ENCODE measurements at regions not wholly inside any gene's neighbourhood (a gene's known extent, or its start where the extent isn't known, plus 50 kb on each side); places are given as distances from the start of the nearest gene placed in this dataset.

DNA sequence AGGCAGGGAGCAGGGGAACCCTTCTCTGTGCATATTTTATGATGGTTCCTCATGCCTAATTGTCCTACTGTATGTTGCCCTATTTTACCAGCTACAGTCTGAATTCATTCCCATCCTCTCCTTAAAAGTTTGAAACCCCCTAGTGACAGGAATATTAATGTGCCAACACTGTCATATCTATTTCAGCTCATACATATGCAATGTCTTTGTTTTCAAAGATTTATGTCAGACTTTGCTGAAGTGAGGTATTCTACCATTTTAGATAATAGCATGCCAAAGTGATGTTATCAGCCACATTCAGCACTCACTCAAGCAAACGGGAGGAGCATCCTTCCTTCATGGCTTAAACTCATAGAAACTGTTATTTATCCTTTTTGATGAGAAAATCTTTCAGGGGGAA is 696.5 kb downstream of the NR2F1-AS1 start:
- Histone ChIP-seq H3K9me3 (ENCODE audit: control insufficient read depth, low read length) (peaks cover 2% of the 10 kb centered on the region), H3K4me1 (ENCODE audit: control insufficient read depth in 1 of 2, insufficient read depth in 2 of 2, low read length in 2 of 2) (no peaks in the 10 kb centered on the region), H3K4me3 (ENCODE audit: low read length in 2 of 2) (no peak overlapping the region), H3K36me3 (ENCODE audit: control insufficient read depth in 1 of 2, insufficient read depth in 2 of 2, low read length in 1 of 2) (no peaks in the 10 kb centered on the region), H3K27ac (ENCODE audit: low read depth in 1 of 2, low read length in 2 of 2) (no peak overlapping the region), H3K27me3 (ENCODE audit: control insufficient read depth in 1 of 2, insufficient read depth in 2 of 2, low read length in 1 of 2) (peaks cover 0 to 1% of the 10 kb centered on the region in 2 donors)
- intact Hi-C loops (cut with DNase I): no loop called here
- ATAC-seq (ENCODE audit: low FRiP score): no peak
- 28 to 40% methylated on average over 1 of the region's 1 CpG for WGBS, 2 donors
- DNase-seq: no peak

DNA sequence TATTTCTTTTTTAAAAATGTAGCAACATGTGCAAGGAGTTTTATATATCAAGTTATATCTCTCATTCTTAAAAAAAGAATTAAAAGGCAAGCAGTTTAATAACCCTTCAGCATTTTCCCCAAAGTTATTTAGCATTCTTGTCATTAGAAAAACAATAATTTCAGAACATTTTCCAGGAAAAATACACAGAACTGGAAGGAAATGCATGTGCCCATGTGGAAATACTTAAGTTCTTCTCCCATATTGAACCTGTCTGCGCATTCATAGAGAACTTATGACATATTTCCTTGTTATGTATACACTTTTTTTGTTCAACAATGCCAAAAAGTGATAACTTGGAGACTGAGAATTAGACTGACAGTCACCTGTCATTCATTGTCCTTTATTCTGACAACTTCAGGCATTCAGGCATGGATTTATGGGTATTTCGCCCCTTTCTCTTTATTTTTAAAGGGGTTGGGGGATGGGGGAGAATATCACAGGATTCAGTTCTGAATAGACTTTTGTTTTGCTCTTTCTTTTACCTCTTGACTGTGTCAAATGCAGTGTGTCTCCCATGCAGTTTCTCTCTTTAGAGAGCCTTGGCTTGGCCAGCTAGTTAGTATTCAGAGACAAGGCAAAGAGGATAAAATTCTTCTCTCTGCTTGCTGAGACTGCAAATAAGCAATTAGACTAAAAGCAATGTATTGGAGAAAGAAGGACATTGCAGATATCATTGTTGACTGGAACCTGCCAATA is 701.0 kb downstream of the NR2F1-AS1 start:
- no peak overlapping the region for H3K27ac ChIP-seq (ENCODE audit: low read depth in 1 of 2, low read length in 2 of 2)
- H3K4me1 ChIP-seq (ENCODE audit: control insufficient read depth in 1 of 2, insufficient read depth in 2 of 2, low read length in 2 of 2): no peaks in the 10 kb centered on the region
- no peak overlapping the region for H3K4me3 ChIP-seq (ENCODE audit: low read length in 2 of 2)
- no peaks in the 10 kb centered on the region for H3K27me3 ChIP-seq (ENCODE audit: control insufficient read depth in 1 of 2, insufficient read depth in 2 of 2, low read length in 1 of 2)
- DNase-seq (no peak), ATAC-seq (ENCODE audit: low FRiP score) (no peak)
- whole genome bisulfite sequencing, 2 donors: 84 to 89% methylated on average over 2 of the region's 2 CpGs
- no peaks in the 10 kb centered on the region for H3K36me3 ChIP-seq (ENCODE audit: control insufficient read depth in 1 of 2, insufficient read depth in 2 of 2, low read length in 1 of 2)
- intact Hi-C loops (cut with DNase I): no loop called here
- peaks cover 9% of the 10 kb centered on the region for H3K9me3 ChIP-seq (ENCODE audit: control insufficient read depth, low read length)

DNA sequence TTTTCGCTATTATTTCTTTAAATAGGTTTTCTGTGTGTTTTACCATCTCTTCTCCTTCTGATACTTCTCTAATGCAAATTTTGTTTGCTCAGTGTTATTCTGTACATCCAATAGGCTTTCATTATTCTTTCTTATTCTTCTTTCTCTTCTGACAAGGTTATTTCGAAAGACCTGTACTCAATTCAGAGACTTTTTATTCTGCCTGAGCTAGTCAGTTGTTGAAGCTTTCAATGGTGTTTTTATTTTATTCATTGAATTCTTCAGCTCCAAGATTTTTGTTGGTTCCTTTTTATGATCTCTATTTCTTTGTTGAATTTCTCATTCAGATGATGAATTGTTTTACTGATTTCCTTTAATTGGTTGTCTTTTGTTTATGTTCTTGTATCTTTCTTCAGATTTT is 706.2 kb downstream of the NR2F1-AS1 start:
- no peak overlapping the region for H3K4me3 ChIP-seq (ENCODE audit: low read length in 2 of 2)
- no peak for ATAC-seq (ENCODE audit: low FRiP score)
- no peaks in the 10 kb centered on the region for H3K4me1 ChIP-seq (ENCODE audit: control insufficient read depth in 1 of 2, insufficient read depth in 2 of 2, low read length in 2 of 2)
- H3K36me3 ChIP-seq (ENCODE audit: control insufficient read depth in 1 of 2, insufficient read depth in 2 of 2, low read length in 1 of 2): no peaks in the 10 kb centered on the region
- no peak for DNase-seq
- peaks cover 11% of the 10 kb centered on the region for H3K9me3 ChIP-seq (ENCODE audit: control insufficient read depth, low read length)
- intact Hi-C loops (cut with DNase I): no loop called here
- 93 to 98% methylated on average over 2 of the region's 2 CpGs for WGBS, 2 donors
- H3K27ac ChIP-seq (ENCODE audit: low read depth in 1 of 2, low read length in 2 of 2): no peak overlapping the region
- H3K27me3 ChIP-seq (ENCODE audit: control insufficient read depth in 1 of 2, insufficient read depth in 2 of 2, low read length in 1 of 2): no peaks in the 10 kb centered on the region

DNA sequence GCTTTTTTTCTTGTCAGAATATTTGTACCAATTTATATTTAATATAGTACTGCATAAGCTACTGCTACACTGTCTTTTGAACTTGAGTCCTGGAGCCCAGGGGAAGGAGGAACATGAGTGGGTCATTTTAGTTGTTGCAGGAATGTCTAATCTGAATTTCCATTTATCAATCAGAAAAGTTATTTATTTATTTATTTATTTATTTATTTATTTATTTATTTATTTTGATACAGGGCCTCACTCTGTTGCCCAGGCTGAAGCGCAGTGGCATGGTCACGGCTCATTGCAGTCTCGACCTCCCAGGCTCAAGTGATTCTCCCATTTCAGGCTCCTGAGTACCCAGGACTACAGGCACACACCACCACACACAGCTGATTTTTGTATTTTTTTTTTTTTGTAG is 712.6 kb downstream of the NR2F1-AS1 start:
- WGBS, 2 donors: 89 to 93% methylated on average over 3 of the region's 3 CpGs
- DNase-seq: no peak
- ATAC-seq (ENCODE audit: low FRiP score): no peak

DNA sequence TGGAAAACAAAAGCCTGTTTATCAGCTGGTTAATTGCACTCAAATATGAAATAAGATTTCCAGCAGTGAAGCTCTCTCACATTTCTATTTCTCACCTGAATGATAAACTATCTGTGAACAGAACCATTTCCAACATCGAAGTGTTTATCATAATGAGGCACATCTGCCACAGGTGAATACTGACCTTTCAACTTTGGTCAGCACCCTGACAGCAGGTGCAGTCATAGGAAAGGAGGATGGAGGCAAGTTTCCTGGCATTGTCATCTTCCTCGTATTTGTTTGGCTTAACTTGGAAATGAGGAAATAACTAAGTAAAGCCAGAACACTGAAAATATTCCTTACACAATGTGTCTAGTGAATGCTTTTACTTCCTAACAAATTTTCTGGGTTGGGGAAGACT is 716.4 kb downstream of the NR2F1-AS1 start:
- H3K27ac ChIP-seq (ENCODE audit: low read depth in 1 of 2, low read length in 2 of 2): no peak overlapping the region
- no peaks in the 10 kb centered on the region for H3K4me1 ChIP-seq (ENCODE audit: control insufficient read depth in 1 of 2, insufficient read depth in 2 of 2, low read length in 2 of 2)
- no peak for DNase-seq
- 65 to 66% methylated on average over 2 of the region's 2 CpGs for WGBS, 2 donors
- peaks cover 2% of the 10 kb centered on the region for H3K9me3 ChIP-seq (ENCODE audit: control insufficient read depth, low read length)
- H3K27me3 ChIP-seq (ENCODE audit: control insufficient read depth in 1 of 2, insufficient read depth in 2 of 2, low read length in 1 of 2): no peaks in the 10 kb centered on the region
- no peak overlapping the region for H3K4me3 ChIP-seq (ENCODE audit: low read length in 2 of 2)
- intact Hi-C loops (cut with DNase I): no loop called here
- ATAC-seq (ENCODE audit: low FRiP score): no peak
- no peaks in the 10 kb centered on the region for H3K36me3 ChIP-seq (ENCODE audit: control insufficient read depth in 1 of 2, insufficient read depth in 2 of 2, low read length in 1 of 2)

More for the DNA sequence above, 712.6 kb downstream of the NR2F1-AS1 start:
- no peak overlapping the region for H3K4me3 ChIP-seq (ENCODE audit: low read length in 2 of 2)
- intact Hi-C loops (cut with DNase I): no loop called here
- H3K4me1 ChIP-seq (ENCODE audit: control insufficient read depth in 1 of 2, insufficient read depth in 2 of 2, low read length in 2 of 2): no peaks in the 10 kb centered on the region
- no peaks in the 10 kb centered on the region for H3K36me3 ChIP-seq (ENCODE audit: control insufficient read depth in 1 of 2, insufficient read depth in 2 of 2, low read length in 1 of 2)
- H3K27ac ChIP-seq (ENCODE audit: low read depth in 1 of 2, low read length in 2 of 2): no peak overlapping the region
- no peaks in the 10 kb centered on the region for H3K27me3 ChIP-seq (ENCODE audit: control insufficient read depth in 1 of 2, insufficient read depth in 2 of 2, low read length in 1 of 2)
- H3K9me3 ChIP-seq (ENCODE audit: control insufficient read depth, low read length): peaks cover 4% of the 10 kb centered on the region

- DNase-seq (no peak), ATAC-seq (ENCODE audit: low FRiP score) (no peak)
- Histone ChIP-seq H3K9me3 (ENCODE audit: control insufficient read depth, low read length) (peaks cover 2% of the 10 kb centered on the region), H3K27ac (ENCODE audit: low read depth in 1 of 2, low read length in 2 of 2) (no peak overlapping the region), H3K4me1 (ENCODE audit: control insufficient read depth in 1 of 2, insufficient read depth in 2 of 2, low read length in 2 of 2) (no peaks in the 10 kb centered on the region), H3K36me3 (ENCODE audit: control insufficient read depth in 1 of 2, insufficient read depth in 2 of 2, low read length in 1 of 2) (no peaks in the 10 kb centered on the region), H3K4me3 (ENCODE audit: low read length in 2 of 2) (no peak overlapping the region), H3K27me3 (ENCODE audit: control insufficient read depth in 1 of 2, insufficient read depth in 2 of 2, low read length in 1 of 2) (no peaks in the 10 kb centered on the region)
- WGBS, 2 donors: 61 to 70% methylated on average over 2 of the region's 2 CpGs
- intact Hi-C loops (cut with DNase I): no loop called here
Observed at GRCh38 chr5:92863666-92864065, 717.4 kb downstream of the NR2F1-AS1 start.

DNA sequence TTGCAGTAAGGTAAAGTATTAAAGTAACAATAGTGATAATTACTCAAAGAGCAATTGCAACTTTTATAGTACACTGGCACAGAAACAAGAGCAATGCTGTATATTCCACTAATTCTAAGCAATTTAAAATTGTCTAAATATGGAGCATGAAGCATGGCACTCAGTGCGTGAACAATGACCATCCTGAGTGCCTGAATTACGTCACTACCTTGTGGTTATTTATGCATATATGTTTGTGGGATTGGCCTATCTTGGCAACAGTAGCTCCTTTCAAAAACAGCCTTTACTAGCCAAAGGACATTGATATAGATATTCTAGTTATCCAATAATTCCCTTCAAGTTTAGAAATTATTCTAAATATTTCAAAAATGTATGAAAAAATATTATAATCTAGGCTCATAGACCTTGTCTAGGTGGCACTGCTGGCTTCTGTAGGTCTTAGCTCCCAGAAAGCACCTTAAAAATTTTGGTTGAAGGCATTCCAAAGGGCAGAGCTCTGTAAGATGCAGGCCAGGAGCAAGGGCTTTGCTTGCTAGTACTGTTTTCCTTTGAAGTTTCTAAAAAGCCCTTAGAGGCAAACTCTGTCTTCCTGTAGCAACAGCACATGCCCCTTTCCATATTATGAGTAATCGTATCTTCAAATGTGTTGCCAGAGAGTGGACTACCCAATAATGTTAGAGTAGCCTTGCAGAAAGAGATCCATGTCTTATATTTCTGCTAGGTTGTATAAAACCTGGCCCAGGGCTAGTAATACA is 719.3 kb downstream of the NR2F1-AS1 start:
- Histone ChIP-seq H3K9me3 (ENCODE audit: control insufficient read depth, low read length) (peaks cover 2% of the 10 kb centered on the region), H3K36me3 (ENCODE audit: control insufficient read depth in 1 of 2, insufficient read depth in 2 of 2, low read length in 1 of 2) (no peaks in the 10 kb centered on the region), H3K4me3 (ENCODE audit: low read length in 2 of 2) (no peak overlapping the region), H3K4me1 (ENCODE audit: control insufficient read depth in 1 of 2, insufficient read depth in 2 of 2, low read length in 2 of 2) (no peaks in the 10 kb centered on the region), H3K27ac (ENCODE audit: low read depth in 1 of 2, low read length in 2 of 2) (no peak overlapping the region), H3K27me3 (ENCODE audit: control insufficient read depth in 1 of 2, insufficient read depth in 2 of 2, low read length in 1 of 2) (no peaks in the 10 kb centered on the region)
- WGBS, 2 donors: 68 to 72% methylated on average over 3 of the region's 3 CpGs
- ATAC-seq (ENCODE audit: low FRiP score) (no peak), DNase-seq (no peak)
- intact Hi-C loops (cut with DNase I): no loop called here

DNA sequence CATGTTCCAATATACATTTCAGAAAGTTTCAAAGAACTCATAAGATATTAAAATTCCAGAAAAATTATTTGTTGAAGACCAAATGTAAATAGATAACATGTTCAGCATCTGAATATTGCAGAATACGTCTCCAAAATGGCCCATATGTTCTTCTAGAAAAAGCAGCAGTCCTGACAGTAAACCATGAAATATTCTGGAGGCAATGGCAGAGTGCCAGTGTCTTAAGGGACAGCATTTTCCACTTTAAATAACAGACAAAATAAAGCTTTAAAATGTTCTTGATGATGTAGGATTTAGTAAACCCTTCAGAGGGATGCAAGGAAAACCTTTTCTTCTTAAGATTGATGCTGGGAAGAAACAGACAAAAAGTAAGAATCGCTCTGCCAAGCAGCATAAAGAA is 721.0 kb downstream of the NR2F1-AS1 start:
- Histone ChIP-seq H3K27ac (ENCODE audit: low read depth in 1 of 2, low read length in 2 of 2) (no peak overlapping the region), H3K27me3 (ENCODE audit: control insufficient read depth in 1 of 2, insufficient read depth in 2 of 2, low read length in 1 of 2) (no peaks in the 10 kb centered on the region), H3K4me3 (ENCODE audit: low read length in 2 of 2) (no peak overlapping the region), H3K4me1 (ENCODE audit: control insufficient read depth in 1 of 2, insufficient read depth in 2 of 2, low read length in 2 of 2) (no peaks in the 10 kb centered on the region), H3K9me3 (ENCODE audit: control insufficient read depth, low read length) (no peaks in the 10 kb centered on the region), H3K36me3 (ENCODE audit: control insufficient read depth in 1 of 2, insufficient read depth in 2 of 2, low read length in 1 of 2) (no peaks in the 10 kb centered on the region)
- WGBS, 2 donors: 49 to 58% methylated on average over 2 of the region's 2 CpGs
- intact Hi-C loops (cut with DNase I): no loop called here
- ATAC-seq (ENCODE audit: low FRiP score) (no peak), DNase-seq (no peak)

GRCh38 chr5:92852219-92852618 is 728.8 kb downstream of the NR2F1-AS1 start:
- H3K9me3 ChIP-seq (ENCODE audit: control insufficient read depth, low read length): no peaks in the 10 kb centered on the region
- no peak overlapping the region for H3K27ac ChIP-seq (ENCODE audit: low read depth in 1 of 2, low read length in 2 of 2)
- H3K27me3 ChIP-seq (ENCODE audit: control insufficient read depth in 1 of 2, insufficient read depth in 2 of 2, low read length in 1 of 2): no peaks in the 10 kb centered on the region
- H3K36me3 ChIP-seq (ENCODE audit: control insufficient read depth in 1 of 2, insufficient read depth in 2 of 2, low read length in 1 of 2): no peaks in the 10 kb centered on the region
- H3K4me3 ChIP-seq (ENCODE audit: low read length in 2 of 2): no peak overlapping the region
- H3K4me1 ChIP-seq (ENCODE audit: control insufficient read depth in 1 of 2, insufficient read depth in 2 of 2, low read length in 2 of 2): peaks cover 0 to 1% of the 10 kb centered on the region in 2 donors
- ATAC-seq (ENCODE audit: low FRiP score) (no peak), DNase-seq (no peak)
- intact Hi-C loops (cut with DNase I): no loop called here
- 59 to 66% methylated on average over 4 of the region's 4 CpGs for WGBS, 2 donors
